Daoy (cell line): ENCODE measurements at regions not wholly inside any gene's neighbourhood (a gene's known extent, or its start where the extent isn't known, plus 50 kb on each side); places are given as distances from the start of the nearest gene placed in this dataset.

ENCODE experiments used
- DNase-seq: peaks from one replicate; pipeline ENCODE4 v3.0.0-alpha.2; 2015; ENCODE audit warnings: low read depth

- DNase-seq = no peak
Observed at GRCh38 chr7:50166997-50167965, 74.2 kb upstream of the ZPBP start.

DNA sequence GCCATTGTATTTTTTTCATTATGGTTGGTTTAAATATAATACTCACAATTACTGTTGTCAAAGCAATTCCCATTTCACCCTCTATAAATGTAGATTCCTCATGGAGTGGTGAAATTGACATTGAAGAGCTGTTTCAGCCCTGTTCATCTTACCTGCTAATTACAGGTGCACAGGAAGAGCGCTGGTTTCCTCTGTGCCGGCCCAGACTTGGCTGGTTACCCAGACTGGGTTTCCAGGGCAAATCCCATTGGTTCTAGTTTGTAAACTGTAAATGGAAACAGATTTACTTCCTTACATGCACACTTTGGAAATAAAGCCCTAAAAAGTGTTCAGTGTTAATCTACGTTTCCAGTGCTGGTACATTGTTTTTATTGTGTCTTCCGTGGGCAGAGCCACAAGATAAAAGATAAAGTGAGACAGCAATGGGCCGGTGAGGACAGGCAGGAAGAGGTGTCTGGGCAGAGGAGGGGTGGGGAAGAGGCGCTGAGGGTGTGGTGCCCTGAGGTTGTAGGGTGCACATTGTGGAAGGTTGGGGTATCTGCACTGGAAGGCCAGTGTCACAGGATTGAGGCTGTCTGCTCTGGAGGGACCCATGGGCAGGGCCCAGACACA lies 71.6 kb upstream of the ZPBP start:
- DNase-seq = no peak

DNA sequence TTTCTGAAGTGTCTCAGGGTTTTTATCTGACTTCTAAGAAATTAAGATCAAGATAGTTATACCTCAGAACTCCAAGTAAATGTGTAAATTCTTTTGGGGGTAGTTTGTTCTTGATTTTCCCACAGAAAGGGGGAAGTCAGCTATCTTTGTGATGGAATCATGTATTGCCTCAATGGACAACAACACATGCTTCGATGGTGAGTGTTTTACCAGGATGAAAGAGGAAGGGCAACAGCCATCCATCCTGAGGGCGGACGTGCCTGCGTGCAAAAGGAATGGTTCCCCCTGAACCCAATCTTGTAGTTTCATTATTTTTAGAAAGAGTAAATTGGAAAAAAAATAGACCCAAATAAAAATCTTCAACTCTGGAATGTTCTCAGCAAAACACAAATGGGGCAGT lies 67.2 kb upstream of the ZPBP start:
- no peak for DNase-seq

- no peak for DNase-seq
Observed at GRCh38 chr7:50159154-50159553, 66.1 kb upstream of the ZPBP start.

DNA sequence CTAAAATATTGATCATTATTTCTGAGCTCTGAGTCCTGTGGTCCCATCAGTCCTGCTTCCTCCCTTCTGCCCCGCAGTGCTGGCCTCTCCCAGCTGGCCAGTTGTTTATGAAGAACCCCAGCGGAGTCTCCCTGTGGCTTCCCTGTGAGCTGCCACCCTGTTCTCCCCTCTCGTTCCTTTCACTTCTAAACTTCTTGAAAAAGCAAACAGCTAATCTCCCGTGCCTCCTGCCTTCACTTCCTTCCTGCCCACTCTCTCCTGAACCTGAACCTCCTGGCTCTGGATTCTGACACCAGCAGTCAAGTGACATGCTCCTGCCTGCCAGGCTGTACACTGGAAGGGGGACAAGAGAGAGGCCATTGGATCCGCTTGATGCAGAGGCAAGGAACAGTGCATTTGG lies 63.7 kb upstream of the ZPBP start:
- DNase-seq = no peak

GRCh38 chr7:50156163-50156562 lies 63.1 kb upstream of the ZPBP start:
- DNase-seq = no peak

DNA sequence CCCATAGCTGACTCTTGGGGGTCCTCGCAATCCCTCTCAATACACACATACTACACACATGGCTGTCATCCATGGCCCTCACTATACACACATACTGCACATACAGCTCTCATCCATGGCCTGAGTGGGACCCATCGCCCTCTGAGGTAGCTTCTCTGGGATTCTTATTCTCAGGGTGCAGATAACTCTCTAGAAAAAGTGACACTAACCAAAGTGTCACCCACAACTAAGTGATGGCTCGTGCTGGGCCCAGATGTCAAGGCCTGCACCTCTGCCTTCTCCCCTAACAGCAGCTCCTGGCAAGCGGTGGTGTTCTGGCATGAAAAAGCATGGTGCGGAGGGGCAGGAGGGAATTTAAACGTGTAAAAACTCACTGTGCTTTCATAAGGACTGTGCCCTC lies 62.7 kb upstream of the ZPBP start:
- no peak for DNase-seq

DNA sequence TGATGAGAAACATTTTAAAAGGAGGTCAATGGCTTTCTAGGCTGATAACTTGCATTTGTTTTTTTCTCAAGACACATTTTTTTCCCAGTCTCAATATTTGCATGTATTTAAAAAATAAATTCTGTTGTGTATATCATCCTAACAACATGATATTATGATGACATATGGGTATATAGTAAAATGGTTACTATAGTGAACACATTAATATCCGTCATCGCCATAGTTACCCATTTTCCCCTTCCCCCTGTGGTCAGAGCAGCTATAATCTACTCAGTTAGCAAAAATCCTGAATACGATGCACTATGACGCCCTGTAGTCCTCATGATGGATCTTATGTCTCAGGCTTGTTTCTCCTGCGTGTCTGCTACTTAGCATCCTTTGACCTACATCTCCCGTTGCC lies 60.9 kb upstream of the ZPBP start:
- DNase-seq = no peak

DNA sequence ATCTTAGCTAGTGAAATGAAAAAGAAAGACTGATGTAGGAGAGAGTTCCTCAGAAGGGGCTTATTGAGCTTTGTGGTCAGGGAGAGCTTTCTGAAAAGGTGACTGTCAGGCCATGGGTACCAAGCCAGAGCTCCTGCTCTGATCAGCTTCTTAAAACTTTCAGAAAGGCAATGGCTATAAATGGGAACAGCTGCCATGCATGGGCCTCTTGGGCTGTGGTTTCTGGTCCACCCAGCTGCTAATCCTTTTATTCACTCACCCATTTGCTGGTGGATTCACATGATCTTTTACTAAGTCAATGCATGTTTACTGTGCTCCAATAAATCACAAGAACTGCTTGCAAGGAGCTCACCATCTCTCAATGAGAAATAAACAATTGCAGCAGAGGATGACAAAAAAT lies 60.1 kb upstream of the ZPBP start:
- no peak for DNase-seq

GRCh38 chr7:50152486-50152885 lies 59.4 kb upstream of the ZPBP start:
- no peak for DNase-seq

DNA sequence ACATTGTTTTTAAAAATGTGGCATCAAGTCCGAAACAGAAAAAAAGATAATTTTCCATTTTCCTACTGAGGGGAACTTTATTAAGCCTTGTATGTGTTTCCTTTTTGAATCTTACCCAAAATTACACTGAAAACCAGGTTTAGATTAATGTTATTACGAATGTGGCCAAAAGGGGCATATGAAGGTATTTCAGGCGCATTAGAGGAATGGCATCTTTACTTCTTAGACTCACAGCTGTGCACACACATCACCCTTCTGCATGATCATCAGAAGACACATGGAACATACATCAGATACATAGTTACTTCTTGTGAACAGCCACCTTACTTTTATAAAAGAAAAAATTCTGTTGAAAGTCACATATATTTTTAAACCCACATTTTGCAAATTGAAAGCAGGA lies 58.6 kb upstream of the ZPBP start:
- DNase-seq = no peak

GRCh38 chr7:50151001-50151400 lies 58.0 kb upstream of the ZPBP start:
- no peak for DNase-seq

- no peak for DNase-seq
Observed at GRCh38 chr7:50149369-50149768, 56.3 kb upstream of the ZPBP start.

DNA sequence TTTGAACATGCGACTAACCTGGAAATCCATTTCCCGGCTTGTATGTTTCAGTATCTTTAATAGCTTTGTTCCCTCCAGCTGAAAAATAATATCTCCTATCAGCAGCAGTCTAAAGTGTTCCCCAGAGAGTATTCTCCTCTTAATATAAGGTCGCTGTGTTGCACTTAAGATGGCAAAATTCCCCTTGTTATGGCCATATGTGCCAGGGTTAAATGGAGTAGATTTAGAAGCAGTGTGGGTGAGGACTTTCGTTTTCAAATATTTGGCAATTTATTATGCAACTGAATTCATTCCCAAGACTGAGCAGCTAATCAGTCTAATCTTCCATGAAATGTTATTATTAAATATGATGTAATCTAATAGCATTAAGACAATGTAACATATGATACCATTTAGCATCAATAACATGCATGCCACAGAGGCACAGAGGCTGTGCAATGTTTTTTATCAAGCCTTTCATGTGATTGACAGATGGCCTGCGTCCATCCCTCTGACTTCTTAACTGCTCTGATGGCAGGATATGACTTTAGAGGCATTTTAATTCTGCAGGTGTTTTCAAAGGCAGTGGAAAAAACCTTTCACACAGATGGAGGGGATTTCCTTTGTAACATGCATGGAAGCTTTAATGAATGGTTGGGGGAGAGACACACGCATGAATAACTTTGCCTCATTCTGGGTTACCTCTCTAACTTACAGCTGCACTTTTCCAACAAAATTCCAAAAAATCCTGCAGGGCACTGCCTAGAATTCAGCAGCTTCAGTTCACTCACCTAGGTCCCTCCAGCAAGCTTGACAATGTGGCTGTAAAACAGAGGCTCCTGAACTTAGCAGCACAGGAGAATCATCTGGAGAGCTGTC lies 55.1 kb upstream of the ZPBP start:
- DNase-seq = no peak

GRCh38 chr7:50146692-50147091 lies 53.6 kb upstream of the ZPBP start:
- DNase-seq = no peak

- no peak for DNase-seq
Observed at GRCh38 chr7:50145801-50146338, 52.8 kb upstream of the ZPBP start.

DNA sequence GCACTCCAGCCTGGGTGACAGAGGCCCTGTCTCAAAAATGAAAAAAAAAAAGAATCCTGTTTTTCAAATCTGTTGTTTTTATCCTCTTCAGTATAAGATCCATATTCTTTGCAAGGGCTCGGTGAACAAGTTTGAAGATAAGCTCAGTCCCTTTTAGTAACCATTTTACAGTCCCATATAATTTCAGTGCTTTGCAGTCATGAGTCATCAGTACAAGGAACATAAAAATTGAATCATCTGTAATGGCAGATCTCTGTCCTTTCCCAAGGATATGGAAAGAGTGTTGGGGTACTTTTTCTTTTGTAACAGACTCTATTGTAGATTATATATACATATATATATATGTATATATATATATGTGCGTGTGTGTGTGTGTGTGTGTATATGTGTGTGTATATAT lies 52.2 kb upstream of the ZPBP start:
- no peak for DNase-seq
